ENCODE measurements at regions not wholly inside any gene's neighbourhood (a gene's known extent, or its start where the extent isn't known, plus 50 kb on each side); places are given as distances from the start of the nearest gene placed in this dataset.

- Histone ChIP-seq H3K27me3 (ENCODE audit: insufficient read depth, poor library complexity, severe bottlenecking) (no peaks in the 10 kb centered on the region), H3K4me3 (replicated peaks; ENCODE audit: insufficient read depth, low read length) (no peak overlapping the region), H3K27ac (replicated peaks) (no peak overlapping the region)
- no peak for DNase-seq (ENCODE audit: low read depth in 1 of 2, low spot score in 1 of 2)
- TF ChIP-seq GABPA (IDR thresholded peaks at IDR 0.05; ENCODE audit: low read depth), result no peak
Measured at GRCh38 chr3:168984872-168985271, 678.6 kb downstream of the MECOM start.

DNA sequence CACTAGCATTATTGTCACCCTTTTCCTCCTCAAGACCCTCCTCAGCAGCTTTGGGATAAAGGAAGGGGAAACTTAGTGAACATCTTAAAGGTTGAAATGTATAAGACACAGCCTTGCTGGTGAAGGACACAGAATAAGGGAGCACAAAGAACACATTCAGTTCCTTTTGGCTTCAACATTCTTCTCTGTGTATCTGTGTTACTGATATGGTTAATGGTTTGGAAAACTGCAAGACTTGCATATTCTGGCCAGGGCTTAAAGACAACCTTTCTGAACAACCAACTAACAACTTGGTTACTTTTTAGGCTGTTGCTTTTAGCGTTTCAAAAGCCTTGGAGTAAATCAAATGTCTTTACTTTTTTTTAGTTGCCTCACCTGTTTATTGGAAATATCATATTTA, 680.5 kb downstream of the MECOM start:
- Histone ChIP-seq H3K4me3 (replicated peaks; ENCODE audit: insufficient read depth, low read length) (no peak overlapping the region), H3K27me3 (ENCODE audit: insufficient read depth, poor library complexity, severe bottlenecking) (no peaks in the 10 kb centered on the region), H3K27ac (replicated peaks) (no peak overlapping the region)
- TF ChIP-seq REST (IDR thresholded peaks at IDR 0.05; ENCODE audit: insufficient replicate concordance, low read depth) (no peak), POLR2AphosphoS5 (IDR thresholded peaks at IDR 0.05; ENCODE audit: low read depth) (no peak), SPI1 (IDR thresholded peaks at IDR 0.05; ENCODE audit: borderline replicate concordance, low read depth) (no peak), CTCF (IDR thresholded peaks at IDR 0.05; ENCODE audit: insufficient read depth, low read length) (no peak), GABPA (IDR thresholded peaks at IDR 0.05; ENCODE audit: low read depth) (no peak)
- DNase-seq (ENCODE audit: low read depth in 1 of 2, low spot score in 1 of 2), result no peak

- no peak for TF ChIP-seq SPI1 (IDR thresholded peaks at IDR 0.05; ENCODE audit: borderline replicate concordance, low read depth)
- no peak for TF ChIP-seq REST (IDR thresholded peaks at IDR 0.05; ENCODE audit: insufficient replicate concordance, low read depth)
- no peak for TF ChIP-seq POLR2AphosphoS5 (IDR thresholded peaks at IDR 0.05; ENCODE audit: low read depth)
- TF ChIP-seq GABPA (IDR thresholded peaks at IDR 0.05; ENCODE audit: low read depth), result no peak
- no peak for TF ChIP-seq CTCF (IDR thresholded peaks at IDR 0.05; ENCODE audit: insufficient read depth, low read length)
- H3K27me3 ChIP-seq (ENCODE audit: insufficient read depth, poor library complexity, severe bottlenecking), result no peaks in the 10 kb centered on the region
- no peak overlapping the region for H3K27ac ChIP-seq (replicated peaks)
- H3K4me3 ChIP-seq (replicated peaks; ENCODE audit: insufficient read depth, low read length), result no peak overlapping the region
- no peak for DNase-seq (ENCODE audit: low read depth in 1 of 2, low spot score in 1 of 2)
Measured at GRCh38 chr3:168981396-168981795, 682.1 kb downstream of the MECOM start.

- H3K27me3 ChIP-seq (ENCODE audit: insufficient read depth, poor library complexity, severe bottlenecking), result no peaks in the 10 kb centered on the region
- DNase-seq (ENCODE audit: low read depth in 1 of 2, low spot score in 1 of 2), result no peak
- H3K4me3 ChIP-seq (replicated peaks; ENCODE audit: insufficient read depth, low read length), result no peak overlapping the region
- no peak overlapping the region for H3K27ac ChIP-seq (replicated peaks)
- TF ChIP-seq SPI1 (IDR thresholded peaks at IDR 0.05; ENCODE audit: borderline replicate concordance, low read depth), result no peak
- no peak for TF ChIP-seq POLR2AphosphoS5 (IDR thresholded peaks at IDR 0.05; ENCODE audit: low read depth)
- TF ChIP-seq GABPA (IDR thresholded peaks at IDR 0.05; ENCODE audit: low read depth), result no peak
- no peak for TF ChIP-seq CTCF (IDR thresholded peaks at IDR 0.05; ENCODE audit: insufficient read depth, low read length)
- no peak for TF ChIP-seq REST (IDR thresholded peaks at IDR 0.05; ENCODE audit: insufficient replicate concordance, low read depth)
Measured at GRCh38 chr3:168977716-168978374, 685.7 kb downstream of the MECOM start.

Measured in HL-60 (cell line).